Aorta (tissue), 5 donors: ENCODE measurements at regions not wholly inside any gene's neighbourhood (a gene's known extent, or its start where the extent isn't known, plus 50 kb on each side); places are given as distances from the start of the nearest gene placed in this dataset.

Source experiments
- ATAC-seq: fragments of 200-7000 bp; cut with Tn5 transposase; one replicate; pipeline ENCODE4 v1.9.1; 2022; ENCODE audit warnings: moderate library complexity; ENCODE audit not compliant: low FRiP score
- DNase-seq, 2 donors: peaks; one replicate each; pipeline ENCODE4 v3.0.0-alpha.2; 2020
- H3K27ac ChIP-seq, 2 donors: one replicate each; pipeline ENCODE4 v1.5.1; 2013; ENCODE audit warnings: low read length in 2 of 2, mild to moderate bottlenecking in 2 of 2, moderate library complexity in 2 of 2, control low read depth in 1 of 2, inconsistent platforms in 1 of 2, low read depth in 1 of 2
- H3K27me3 ChIP-seq, 2 donors: one replicate each; pipeline ENCODE4 v1.6.1; 2013; ENCODE audit warnings: control low read depth in 1 of 2, low read length in 1 of 2, mild to moderate bottlenecking in 1 of 2, moderate library complexity in 1 of 2; ENCODE audit not compliant: insufficient read depth in 2 of 2, control insufficient read depth in 1 of 2
- H3K36me3 ChIP-seq, 2 donors: one replicate each; pipeline ENCODE4 v1.6.1; 2013; ENCODE audit warnings: control low read depth in 1 of 2, low read length in 1 of 2, mild to moderate bottlenecking in 1 of 2; ENCODE audit not compliant: insufficient read depth in 2 of 2, control insufficient read depth in 1 of 2
- H3K4me1 ChIP-seq, 2 donors: one replicate each; pipeline ENCODE4 v1.6.1; 2013; ENCODE audit warnings: low read length in 2 of 2, control low read depth in 1 of 2, mild to moderate bottlenecking in 1 of 2, moderate library complexity in 1 of 2; ENCODE audit not compliant: insufficient read depth in 2 of 2, control insufficient read depth in 1 of 2
- H3K4me3 ChIP-seq, 2 donors: one replicate each; pipeline ENCODE4 v1.5.1; 2013; ENCODE audit warnings: low read length in 2 of 2, control low read depth in 1 of 2, mild to moderate bottlenecking in 1 of 2
- H3K9me3 ChIP-seq: one replicate; pipeline ENCODE4 v1.6.1; 2013; ENCODE audit warnings: mild to moderate bottlenecking, low read length; ENCODE audit not compliant: control insufficient read depth
- WGBS, 2 donors: extraction: QIAGEN DNeasy Blood & Tissue Kit; methylation state at CpG; one replicate each; pipeline ENCODE4 v1.1.7; 2013; 5-methylcytosine and 5-hydroxymethylcytosine counted together
- intact Hi-C, 2 donors: fragments of 100-400 bp; cut with DNase I; formaldehyde crosslinking; loops; one replicate each; pipeline versions ENCODE4 v1.14.2 to v1.15.0; 2022
- donor health status: healthy with polysubstance abuse.
- donor health status: Bipolar disorder and iron deficiency.
- donor health status: DM: no; HTN: no; CAD: no.
- donor health status: DM: no; HTN: no; CAD: no.
- donor health status: DM: yes; HTN: yes; CAD: no.

GRCh38 chr17:74019860-74020259 is 183.6 kb upstream of the RPL38 start:
- Histone ChIP-seq H3K36me3 (no peaks in the 10 kb centered on the region), H3K9me3 (peaks cover 4% of the 10 kb centered on the region), H3K27me3 (no peaks in the 10 kb centered on the region), H3K4me3 (no peak overlapping the region), H3K27ac (no peak overlapping the region), H3K4me1 (no peaks in the 10 kb centered on the region)
- no peak for ATAC-seq
- intact Hi-C loops = no loop called here
- 84 to 88% methylated on average over 1 of the region's 1 CpG for WGBS, 2 donors
- DNase-seq = no peak

DNA sequence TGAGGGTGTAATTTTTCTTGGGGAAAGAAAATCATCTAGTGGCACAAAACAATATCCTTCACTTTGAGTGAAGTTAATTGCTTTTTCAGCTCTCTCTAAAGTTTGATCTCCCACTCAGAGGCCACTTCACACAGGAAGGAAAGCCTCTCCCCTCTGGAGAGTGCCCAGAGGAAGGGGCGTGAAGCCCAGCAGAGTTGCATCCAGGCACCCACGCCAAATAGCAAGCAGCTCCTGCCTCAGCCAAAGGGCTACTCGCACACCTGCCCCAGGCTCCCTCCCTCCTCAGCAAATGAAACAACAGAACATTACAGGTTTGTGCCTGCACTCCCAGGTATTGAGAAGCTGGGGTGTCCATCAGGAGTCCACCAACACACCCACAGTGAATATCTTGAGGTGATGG is 183.0 kb upstream of the RPL38 start:
- Histone ChIP-seq H3K4me3 (no peak overlapping the region), H3K9me3 (no peaks in the 10 kb centered on the region), H3K27ac (no peak overlapping the region), H3K27me3 (no peaks in the 10 kb centered on the region), H3K36me3 (no peaks in the 10 kb centered on the region), H3K4me1 (no peaks in the 10 kb centered on the region)
- intact Hi-C loops = no loop called here
- DNase-seq = no peak
- WGBS, 2 donors = 49 to 53% methylated on average over 3 of the region's 3 CpGs
- ATAC-seq = no peak

- Histone ChIP-seq H3K27ac (no peak overlapping the region), H3K9me3 (no peaks in the 10 kb centered on the region), H3K27me3 (no peaks in the 10 kb centered on the region), H3K4me1 (no peaks in the 10 kb centered on the region), H3K36me3 (no peaks in the 10 kb centered on the region), H3K4me3 (no peak overlapping the region)
- no peak for ATAC-seq
- peak in 1 of 2 donors; percentile 8 for DNase-seq
- 33 to 40% methylated on average over 10 of the region's 10 CpGs for WGBS, 2 donors
- intact Hi-C loops = no loop called here
These were observed 178.5 kb upstream of the RPL38 start for GRCh38 chr17:74024871-74025531.

DNA sequence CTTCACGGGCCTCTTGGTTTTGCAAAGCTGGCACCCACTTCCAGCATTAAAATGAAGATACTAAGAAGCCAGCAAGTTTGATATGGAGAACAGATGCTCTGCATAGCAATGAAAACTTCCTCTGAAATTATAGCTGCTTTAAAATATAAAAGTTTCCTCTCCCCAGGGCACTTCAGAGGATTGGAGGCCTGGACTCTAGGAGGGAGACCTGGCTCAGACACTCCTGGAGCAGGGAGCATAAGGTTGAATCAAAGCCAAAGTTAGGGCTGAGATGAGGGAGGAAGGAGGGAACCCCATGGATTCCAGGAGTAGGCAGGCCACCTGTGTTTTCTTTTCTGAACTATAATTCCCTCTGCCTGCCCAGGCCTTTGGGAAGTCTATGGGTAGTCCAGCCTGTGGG is 176.0 kb upstream of the RPL38 start:
- 66 to 79% methylated on average over 1 of the region's 1 CpG for WGBS, 2 donors
- H3K4me3 ChIP-seq = no peak overlapping the region
- ATAC-seq = no peak

GRCh38 chr17:74028354-74029116 is 174.9 kb upstream of the RPL38 start:
- H3K4me1 ChIP-seq = no peaks in the 10 kb centered on the region
- intact Hi-C loops = no loop called here
- ATAC-seq (no peak), DNase-seq (peak in 1 of 2 donors; percentile 38)
- no peak overlapping the region for H3K27ac ChIP-seq
- no peak overlapping the region for H3K4me3 ChIP-seq
- no peaks in the 10 kb centered on the region for H3K27me3 ChIP-seq
- WGBS, 2 donors = 76 to 79% methylated on average over 18 of the region's 18 CpGs
- H3K9me3 ChIP-seq = no peaks in the 10 kb centered on the region
- H3K36me3 ChIP-seq = no peaks in the 10 kb centered on the region

More for the DNA sequence above, 176.0 kb upstream of the RPL38 start:
- no peaks in the 10 kb centered on the region for H3K36me3 ChIP-seq
- no peaks in the 10 kb centered on the region for H3K4me1 ChIP-seq
- no peak for DNase-seq
- H3K27ac ChIP-seq = no peak overlapping the region
- H3K9me3 ChIP-seq = no peaks in the 10 kb centered on the region
- intact Hi-C loops = no loop called here
- no peaks in the 10 kb centered on the region for H3K27me3 ChIP-seq

DNA sequence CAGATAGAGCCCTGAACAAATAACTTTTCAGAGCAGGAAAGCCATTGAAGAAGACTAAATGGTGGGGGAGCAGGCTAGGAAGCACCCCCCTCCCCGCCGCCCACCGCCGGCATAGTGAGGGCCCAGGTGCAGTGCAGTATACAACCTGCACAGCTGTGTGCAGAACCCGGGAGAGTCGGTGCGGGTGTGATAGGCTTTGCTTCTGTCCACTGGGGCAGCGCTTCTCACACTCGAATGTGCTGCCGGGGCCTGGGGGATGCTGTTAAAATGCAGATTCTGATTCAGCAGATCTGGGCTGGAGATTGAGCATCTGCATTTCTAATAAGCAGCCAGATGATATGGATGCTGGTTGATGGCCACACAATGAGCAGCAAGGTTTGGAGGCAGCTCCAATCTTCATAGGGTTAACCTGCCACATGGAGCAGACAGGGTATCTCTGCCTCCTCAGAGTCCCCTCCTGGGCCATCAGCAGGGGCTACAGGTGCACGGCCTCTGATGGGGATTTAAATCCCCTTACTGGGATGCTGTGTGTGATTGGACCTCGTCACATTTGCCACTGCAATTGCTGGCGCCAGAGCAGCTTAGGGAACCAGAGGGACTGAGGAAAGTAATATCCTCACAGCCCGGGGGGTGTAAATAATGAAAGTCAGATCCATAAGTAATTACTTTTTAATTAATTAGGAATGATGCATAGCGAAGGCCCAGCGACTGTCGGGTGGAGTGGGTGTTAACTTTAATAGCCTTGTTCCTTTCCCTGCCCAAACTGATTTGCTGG is 172.0 kb upstream of the RPL38 start:
- DNase-seq = peak in 1 of 2 donors; percentile 61
- intact Hi-C loops = no loop called here
- H3K27ac ChIP-seq = no peak overlapping the region
- no peak for ATAC-seq
- 72 to 79% methylated on average over 17 of the region's 17 CpGs for WGBS, 2 donors
- no peaks in the 10 kb centered on the region for H3K36me3 ChIP-seq
- no peaks in the 10 kb centered on the region for H3K9me3 ChIP-seq
- H3K4me1 ChIP-seq = no peaks in the 10 kb centered on the region
- no peaks in the 10 kb centered on the region for H3K27me3 ChIP-seq
- H3K4me3 ChIP-seq = no peak overlapping the region

DNA sequence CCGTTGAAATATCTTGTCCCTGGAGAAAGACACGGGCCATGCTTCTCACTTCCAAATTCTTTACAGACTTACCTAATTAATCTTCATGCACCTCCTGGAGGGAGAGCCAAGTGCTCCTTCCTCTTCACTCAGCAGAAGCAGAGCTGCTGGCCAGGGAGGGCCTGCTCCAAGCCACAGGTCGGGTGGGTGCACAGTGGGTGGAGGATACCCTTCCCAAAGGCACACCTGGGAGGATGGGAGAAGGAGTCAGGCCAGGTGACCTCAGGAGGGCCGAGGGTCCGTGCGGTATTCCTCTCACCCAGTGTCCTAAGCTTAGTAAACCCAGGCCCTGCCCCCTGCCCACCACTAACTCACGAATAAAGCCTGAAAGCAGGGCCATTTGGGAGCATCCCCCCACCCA is 171.3 kb upstream of the RPL38 start:
- DNase-seq (peak in 1 of 2 donors; percentile 44), ATAC-seq (no peak)
- 43 to 45% methylated on average over 7 of the region's 7 CpGs for WGBS, 2 donors
- H3K36me3 ChIP-seq = no peaks in the 10 kb centered on the region
- intact Hi-C loops = no loop called here
- H3K27me3 ChIP-seq = no peaks in the 10 kb centered on the region
- H3K4me1 ChIP-seq = no peaks in the 10 kb centered on the region
- no peak overlapping the region for H3K4me3 ChIP-seq
- H3K27ac ChIP-seq = no peak overlapping the region
- no peaks in the 10 kb centered on the region for H3K9me3 ChIP-seq

- Histone ChIP-seq H3K9me3 (no peaks in the 10 kb centered on the region), H3K4me1 (no peaks in the 10 kb centered on the region), H3K27ac (no peak overlapping the region), H3K4me3 (no peak overlapping the region), H3K27me3 (no peaks in the 10 kb centered on the region), H3K36me3 (no peaks in the 10 kb centered on the region)
- DNase-seq = peak in 1 of 2 donors; percentile 40
- no peak for ATAC-seq
- 32 to 38% methylated on average over 4 of the region's 4 CpGs for WGBS, 2 donors
- intact Hi-C loops = no loop called here
These were observed 166.2 kb upstream of the RPL38 start for GRCh38 chr17:74037320-74037719.
